ENCODE measurements at regions not wholly inside any gene's neighbourhood (a gene's known extent, or its start where the extent isn't known, plus 50 kb on each side); places are given as distances from the start of the nearest gene placed in this dataset.

- Histone ChIP-seq H4K20me1 (ENCODE audit: control insufficient read depth, extremely low read depth, insufficient read depth, low read length) (no peaks in the 10 kb centered on the region), H3K27me3 (ENCODE audit: control insufficient read depth, insufficient read depth, low read length) (no peaks in the 10 kb centered on the region), H2AFZ (ENCODE audit: low read length) (no peak overlapping the region), H3K4me1 (ENCODE audit: control insufficient read depth, extremely low read depth, insufficient read depth, low read length) (no peaks in the 10 kb centered on the region), H3K4me2 (ENCODE audit: extremely low read depth, insufficient read depth, low read length) (no peak overlapping the region), H3K36me3 (ENCODE audit: control insufficient read depth, insufficient read depth, low read length) (no peaks in the 10 kb centered on the region), H3K79me2 (ENCODE audit: control insufficient read depth, insufficient read depth, low read length) (no peaks in the 10 kb centered on the region), H3K9me3 (ENCODE audit: control insufficient read depth, insufficient read depth, low read depth, low read length) (no peaks in the 10 kb centered on the region), H3K4me3 (replicated peaks in 1 of 4; ENCODE audit: control extremely low read depth in 1 of 4, insufficient read depth in 1 of 4, low read depth in 3 of 4, low read length in 4 of 4) (no peak overlapping the region), H3K9ac (ENCODE audit: insufficient read depth, low read length) (no peak overlapping the region), H3K27ac (ENCODE audit: insufficient read depth, low read length) (no peak overlapping the region)
- DNase-seq (ENCODE audit: low read depth in 2 of 2) = no peak
- TF ChIP-seq EZH2 (IDR thresholded peaks at IDR 0.05; ENCODE audit: low read length, missing control alignments) (no peak), CTCF (conservative IDR thresholded peaks at IDR 0.05 in 1 of 2, IDR thresholded peaks at IDR 0.05 in 1 of 2; ENCODE audit: low read depth in 1 of 2, low read length in 2 of 2) (no peak)
Observed at GRCh38 chr5:88391991-88392390, 123.3 kb upstream of the TMEM161B start.

- no peak overlapping the region for H3K27ac ChIP-seq (ENCODE audit: insufficient read depth, low read length)
- TF ChIP-seq CTCF (conservative IDR thresholded peaks at IDR 0.05 in 1 of 2, IDR thresholded peaks at IDR 0.05 in 1 of 2; ENCODE audit: low read depth in 1 of 2, low read length in 2 of 2) (no peak), EZH2 (IDR thresholded peaks at IDR 0.05; ENCODE audit: low read length, missing control alignments) (no peak)
Observed at GRCh38 chr5:88391116-88391515, 122.5 kb upstream of the TMEM161B start.

GRCh38 chr5:88390481-88390880 is 121.8 kb upstream of the TMEM161B start:
- Histone ChIP-seq H3K4me2 (ENCODE audit: extremely low read depth, insufficient read depth, low read length) (no peak overlapping the region), H4K20me1 (ENCODE audit: control insufficient read depth, extremely low read depth, insufficient read depth, low read length) (no peaks in the 10 kb centered on the region), H3K36me3 (ENCODE audit: control insufficient read depth, insufficient read depth, low read length) (no peaks in the 10 kb centered on the region), H3K4me1 (ENCODE audit: control insufficient read depth, extremely low read depth, insufficient read depth, low read length) (no peaks in the 10 kb centered on the region), H3K9me3 (ENCODE audit: control insufficient read depth, insufficient read depth, low read depth, low read length) (no peaks in the 10 kb centered on the region), H3K9ac (ENCODE audit: insufficient read depth, low read length) (no peak overlapping the region), H3K27ac (ENCODE audit: insufficient read depth, low read length) (no peak overlapping the region), H3K79me2 (ENCODE audit: control insufficient read depth, insufficient read depth, low read length) (no peaks in the 10 kb centered on the region), H3K27me3 (ENCODE audit: control insufficient read depth, insufficient read depth, low read length) (no peaks in the 10 kb centered on the region), H2AFZ (ENCODE audit: low read length) (no peak overlapping the region), H3K4me3 (replicated peaks in 1 of 4; ENCODE audit: control extremely low read depth in 1 of 4, insufficient read depth in 1 of 4, low read depth in 3 of 4, low read length in 4 of 4) (no peak overlapping the region)
- DNase-seq (ENCODE audit: low read depth in 2 of 2) = no peak
- TF ChIP-seq EZH2 (IDR thresholded peaks at IDR 0.05; ENCODE audit: low read length, missing control alignments) = no peak
- no peak for TF ChIP-seq CTCF (conservative IDR thresholded peaks at IDR 0.05 in 1 of 2, IDR thresholded peaks at IDR 0.05 in 1 of 2; ENCODE audit: low read depth in 1 of 2, low read length in 2 of 2)

More at GRCh38 chr5:88391116-88391515, 122.5 kb upstream of the TMEM161B start:
- Histone ChIP-seq H3K4me3 (replicated peaks in 1 of 4; ENCODE audit: control extremely low read depth in 1 of 4, insufficient read depth in 1 of 4, low read depth in 3 of 4, low read length in 4 of 4) (no peak overlapping the region), H3K4me1 (ENCODE audit: control insufficient read depth, extremely low read depth, insufficient read depth, low read length) (no peaks in the 10 kb centered on the region), H3K4me2 (ENCODE audit: extremely low read depth, insufficient read depth, low read length) (no peak overlapping the region), H3K27me3 (ENCODE audit: control insufficient read depth, insufficient read depth, low read length) (no peaks in the 10 kb centered on the region), H3K79me2 (ENCODE audit: control insufficient read depth, insufficient read depth, low read length) (no peaks in the 10 kb centered on the region), H4K20me1 (ENCODE audit: control insufficient read depth, extremely low read depth, insufficient read depth, low read length) (no peaks in the 10 kb centered on the region), H3K36me3 (ENCODE audit: control insufficient read depth, insufficient read depth, low read length) (no peaks in the 10 kb centered on the region), H3K9ac (ENCODE audit: insufficient read depth, low read length) (no peak overlapping the region), H2AFZ (ENCODE audit: low read length) (no peak overlapping the region), H3K9me3 (ENCODE audit: control insufficient read depth, insufficient read depth, low read depth, low read length) (no peaks in the 10 kb centered on the region)
- DNase-seq (ENCODE audit: low read depth in 2 of 2) = no peak

Measured in fibroblast of lung (primary cell).